Heart right ventricle (tissue), 16 donors: ENCODE measurements at regions not wholly inside any gene's neighbourhood (a gene's known extent, or its start where the extent isn't known, plus 50 kb on each side); places are given as distances from the start of the nearest gene placed in this dataset.
"Not testable (repeated sequence)": the region's sequence is repeated elsewhere in the genome, so short reads cannot be mapped to it uniquely, and the experiment has no call there.

Source experiments
- ATAC-seq, 8 donors: fragments of 200-7000 bp; cut with Tn5 transposase; one replicate each; pipeline ENCODE4 v1.9.1; 2020; ENCODE audit warnings: mild to moderate bottlenecking in 8 of 8, moderate library complexity in 8 of 8, moderate number of reproducible peaks in 1 of 8
- DNase-seq, 2 donors: peaks; one replicate each; pipeline ENCODE4 v3.0.0-alpha.2; 2020
- H3K27ac ChIP-seq, 10 donors: fragments of 200-600 bp; sonication (generic) in 2 of 10; one replicate each; pipeline versions ENCODE4 v1.5.0 to v1.8.0; 2020 to 2022; ENCODE audit warnings: mild to moderate bottlenecking in 3 of 10
- H3K27me3 ChIP-seq, 7 donors: fragments of 200-600 bp; one replicate each; pipeline ENCODE4 v1.8.0; 2021 to 2022; ENCODE audit warnings: mild to moderate bottlenecking in 2 of 7
- H3K36me3 ChIP-seq, 9 donors: fragments of 200-600 bp; sonication (generic) in 1 of 9; one replicate each; pipeline versions ENCODE4 v1.5.0 to v1.8.0; 2020 to 2022; ENCODE audit warnings: mild to moderate bottlenecking in 2 of 9
- H3K4me1 ChIP-seq, 9 donors: fragments of 200-600 bp; sonication (generic) in 1 of 9; one replicate each; pipeline versions ENCODE4 v1.5.0 to v1.8.0; 2020 to 2022; ENCODE audit warnings: mild to moderate bottlenecking in 4 of 9
- H3K4me3 ChIP-seq, 10 donors: fragments of 200-600 bp; sonication (generic) in 2 of 10; one replicate each; pipeline versions ENCODE4 v1.5.0 to v1.8.0; 2020 to 2022; ENCODE audit warnings: mild to moderate bottlenecking in 7 of 10, moderate library complexity in 2 of 10
- H3K9me3 ChIP-seq, 11 donors: fragments of 200-600 bp in 10 of 11; sonication (generic) in 2 of 11; one replicate each; pipeline versions ENCODE4 v1.5.0 to v1.8.0; 2013 to 2022; ENCODE audit warnings: mild to moderate bottlenecking in 2 of 11, control low read depth in 1 of 11, moderate library complexity in 1 of 11
- CTCF ChIP-seq, 9 donors: fragments of 200-600 bp; sonication (generic) in 2 of 9; IDR thresholded peaks; one replicate each; pipeline versions ENCODE4 v1.5.0 to v1.8.0; 2021 to 2022; ENCODE audit warnings: antibody characterized with exemption in 9 of 9, mild to moderate bottlenecking in 5 of 9, moderate library complexity in 1 of 9
- WGBS, 2 donors: extraction: QIAGEN DNeasy Blood & Tissue Kit; methylation state at CpG; one replicate each; pipeline ENCODE4 v1.1.7; 2013; ENCODE audit warnings: inconsistent platforms in 1 of 2; 5-methylcytosine and 5-hydroxymethylcytosine counted together
- intact Hi-C, 10 donors: fragments of 100-400 bp; cut with DNase I; formaldehyde crosslinking; loops; one replicate each; pipeline versions ENCODE4 v1.11.1 to v1.14.2; 2022
- donor health status: Arrhythmogenic right ventricular cardiomyopathy.
- donor health status: ischemic (EF 13 %, LVEDD 7.1; RV severe dilation, severe dysfunction).
- donor health status: healthy with polysubstance abuse.
- donor health status: DM: no; HTN: yes; CAD: no.
- donor health status: DM: no; HTN: no; CAD: no.
- donor health status: ischemic (EF 25% LVEDD 6.9; RV normal size, moderate dysfunction).
- donor health status: ischemic (EF 25% LVEDD 5.7; RV mildly dilated, moderate dysfunction).
- donor health status: healthy.
- donor health status: DM: yes; HTN: yes; CAD: no.
- donor health status: Ischemic cardiomyopathy.
- donor health status: ischemic (EF 35%, LVEDD 5.7; RV mildly dilated, moderate dysfunction).
- donor health status: nonischemic (EF 11% LVEDD 7.7; RV severe dilation, severe dysfunction).
- donor health status: DM: yes; HTN: yes; CAD: no.
- donor health status: PGD.
- donor health status: ischemic (EF 29% LVEDD 5.4; RV normal size, mild dysfunction).
- donor health status: nonischemic (EF 23%, LVEDD 6.1; RV moderate dilation, normal function).

- peak; percentile 56 to 96 (median 70) for ATAC-seq
- Histone ChIP-seq H3K27me3 (no peaks in the 10 kb centered on the region), H3K4me3 (no peak overlapping the region), H3K4me1 (no peaks in the 10 kb centered on the region), H3K9me3 (peaks cover 0 to 49% (median 0%) of the 10 kb centered on the region in 11 donors), H3K27ac (no peak overlapping the region), H3K36me3 (no peaks in the 10 kb centered on the region)
- 65 to 74% methylated on average over 2 of the region's 2 CpGs for WGBS, 2 donors
- peak in 1 of 2 donors; percentile 51 for DNase-seq
- no peak for TF ChIP-seq CTCF (IDR thresholded peaks at IDR 0.05)
- intact Hi-C loops: no loop called here
Observed at GRCh38 chr13:18212873-18213272, 968.8 kb downstream of the TUBA3C start.

GRCh38 chr13:18211752-18212560 lies 969.7 kb downstream of the TUBA3C start:
- ATAC-seq (peak; percentile 82 to 97 (median 94)), DNase-seq (peak; percentile 30 to 33)
- H3K27ac ChIP-seq, H3K36me3 ChIP-seq, H3K4me1 ChIP-seq, H3K4me3 ChIP-seq, H3K27me3 ChIP-seq, intact Hi-C loops: not testable (repeated sequence)
- 70 to 75% methylated on average over 5 of the region's 5 CpGs for WGBS, 2 donors
- peaks cover 0 to 51% (median 0%) of the 10 kb centered on the region in 11 donors for H3K9me3 ChIP-seq

GRCh38 chr13:18204614-18205178 lies 976.9 kb downstream of the TUBA3C start:
- DNase-seq, H3K27me3 ChIP-seq, H3K4me3 ChIP-seq, H3K4me1 ChIP-seq, intact Hi-C loops, H3K36me3 ChIP-seq, H3K27ac ChIP-seq: not testable (repeated sequence)
- H3K9me3 ChIP-seq: peaks cover 0 to 31% (median 0%) of the 10 kb centered on the region in 11 donors
- 56 to 60% methylated on average over 3 of the region's 4 CpGs for WGBS, 2 donors
- peak in 1 of 8 donors; percentile 55 for ATAC-seq

- peaks cover 0 to 26% (median 0%) of the 10 kb centered on the region in 11 donors for H3K9me3 ChIP-seq
- H3K4me1 ChIP-seq, H3K27ac ChIP-seq, DNase-seq, H3K36me3 ChIP-seq, H3K4me3 ChIP-seq, H3K27me3 ChIP-seq, intact Hi-C loops: not testable (repeated sequence)
- WGBS, 2 donors: 71% methylated on average over 7 to 9 of the region's 22 CpGs
- ATAC-seq: peak in 3 of 8 donors; percentile 14 to 18 (median 17)
Observed at GRCh38 chr13:18195365-18195678, 986.3 kb downstream of the TUBA3C start.

GRCh38 chr13:18194631-18195364 lies 986.8 kb downstream of the TUBA3C start:
- H3K36me3 ChIP-seq, H3K27me3 ChIP-seq, DNase-seq, intact Hi-C loops, H3K4me3 ChIP-seq, H3K4me1 ChIP-seq, H3K27ac ChIP-seq: not testable (repeated sequence)
- ATAC-seq: peak in 5 of 8 donors; percentile 26 to 59 (median 29)
- 58 to 69% methylated on average over 12 to 13 of the region's 42 CpGs for WGBS, 2 donors
- H3K9me3 ChIP-seq: peaks cover 0 to 26% (median 0%) of the 10 kb centered on the region in 11 donors

GRCh38 chr13:18194104-18194503 lies 987.5 kb downstream of the TUBA3C start:
- intact Hi-C loops, H3K4me1 ChIP-seq, DNase-seq, H3K27ac ChIP-seq, H3K27me3 ChIP-seq, H3K36me3 ChIP-seq, H3K4me3 ChIP-seq: not testable (repeated sequence)
- H3K9me3 ChIP-seq: peaks cover 0 to 22% (median 0%) of the 10 kb centered on the region in 11 donors
- ATAC-seq: peak in 3 of 8 donors; percentile 19 to 43 (median 27)
- 73 to 76% methylated on average over 18 to 25 of the region's 27 CpGs for WGBS, 2 donors
